ENCODE measurements at regions not wholly inside any gene's neighbourhood (a gene's known extent, or its start where the extent isn't known, plus 50 kb on each side); places are given as distances from the start of the nearest gene placed in this dataset.
"Not testable (repeated sequence)": the region's sequence is repeated elsewhere in the genome, so short reads cannot be mapped to it uniquely, and the experiment has no call there.

DNA sequence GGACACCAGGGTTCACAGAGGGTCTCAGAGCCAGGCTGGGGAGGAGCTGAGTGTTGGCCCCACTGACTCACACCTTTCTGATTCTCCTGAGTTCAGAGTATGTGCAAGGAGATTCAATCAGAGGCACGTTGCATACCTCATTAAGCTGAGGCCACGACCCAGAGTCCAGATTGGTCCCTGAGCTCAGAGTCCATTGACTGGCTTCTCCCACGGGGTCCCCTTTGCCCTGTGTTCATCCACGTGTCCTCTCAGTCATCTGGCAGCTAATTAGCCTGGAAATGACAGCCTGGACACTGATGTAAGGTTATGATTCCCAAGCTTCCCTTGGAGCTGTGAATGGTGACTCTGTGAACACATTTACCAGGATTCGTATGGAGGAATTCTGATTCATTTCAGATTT, 267.2 kb downstream of the SH3BP4 start:
- no peak for DNase-seq (ENCODE audit: low read depth)

DNA sequence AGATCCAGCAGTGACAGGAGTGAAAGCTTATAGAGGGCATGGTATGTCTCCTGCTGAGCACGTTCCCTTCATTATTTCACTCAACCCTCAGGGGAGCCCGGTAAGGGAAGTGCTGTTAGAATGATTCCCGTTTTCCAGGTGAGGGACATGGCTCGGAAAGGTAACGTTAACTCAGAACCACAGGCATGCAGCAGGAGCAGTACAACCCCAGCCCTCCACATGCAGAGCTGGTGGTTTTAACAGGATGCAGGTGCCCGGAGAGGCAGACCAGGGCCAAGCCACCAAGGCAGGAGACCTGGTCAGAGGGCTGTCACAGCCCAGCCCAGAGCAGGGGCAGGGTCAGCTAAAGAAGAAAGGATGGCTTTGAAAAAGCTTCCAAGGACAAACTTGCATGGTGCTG, 268.5 kb downstream of the SH3BP4 start:
- no peak for DNase-seq (ENCODE audit: low read depth)

DNA sequence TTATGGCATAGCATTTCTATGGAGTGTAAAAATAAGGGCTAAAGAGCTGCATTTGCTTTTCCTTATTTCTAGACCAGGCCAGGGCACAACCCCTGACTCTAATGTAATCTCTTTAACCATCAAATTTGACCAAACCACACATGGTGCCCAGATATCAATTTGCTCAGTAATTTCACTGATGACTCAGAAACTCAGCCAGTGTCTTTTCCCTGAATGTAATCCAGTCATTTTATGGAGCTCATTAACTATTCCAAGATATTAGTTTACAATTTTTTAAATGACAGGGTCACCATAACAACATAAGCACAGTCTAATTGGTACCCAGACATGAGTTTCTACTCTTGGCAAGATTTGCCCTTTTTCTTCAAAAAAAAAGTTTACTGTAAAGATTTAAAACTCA, 270.8 kb upstream of the AGAP1 start:
- peak; percentile 44 for DNase-seq (ENCODE audit: low read depth)

DNA sequence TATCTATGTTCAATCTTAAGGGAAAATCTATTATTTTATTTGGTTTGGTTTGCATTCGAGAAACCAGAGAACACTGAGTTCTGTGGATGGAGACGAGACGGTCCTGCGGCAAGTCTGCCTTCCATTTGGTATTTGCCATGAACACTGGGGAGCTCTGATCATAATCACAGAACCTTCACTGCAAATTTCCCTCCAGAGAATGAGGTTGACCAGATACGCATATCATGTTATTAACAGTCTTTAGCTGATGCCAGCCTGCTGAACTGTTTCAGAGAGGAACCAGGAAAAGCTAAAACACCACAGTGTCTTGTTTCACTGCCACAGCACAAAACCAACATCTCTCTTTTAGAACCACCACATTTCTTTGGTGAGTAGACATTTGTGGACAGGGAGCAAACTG, 269.4 kb upstream of the AGAP1 start:
- DNase-seq (ENCODE audit: low read depth), result no peak

DNA sequence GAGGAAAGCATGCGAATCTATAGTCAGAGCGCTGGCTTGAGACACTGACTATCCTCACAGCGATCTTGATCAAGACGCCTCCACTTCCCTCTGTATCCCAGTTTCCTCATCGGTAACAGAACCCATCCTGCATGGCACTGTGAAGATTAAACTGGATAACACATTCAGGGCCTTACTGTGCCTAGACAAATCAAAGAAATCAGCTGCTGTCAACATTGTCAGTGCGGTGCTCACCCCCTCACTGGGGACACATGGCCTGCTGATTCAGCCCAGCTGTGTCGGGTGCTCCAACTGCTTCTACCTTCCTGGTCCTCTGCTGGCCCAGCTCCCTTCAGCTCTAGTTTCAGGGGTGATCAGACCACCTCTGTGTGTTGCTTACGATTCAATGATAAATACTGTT, 268.6 kb upstream of the AGAP1 start:
- DNase-seq (ENCODE audit: low read depth), result no peak

DNA sequence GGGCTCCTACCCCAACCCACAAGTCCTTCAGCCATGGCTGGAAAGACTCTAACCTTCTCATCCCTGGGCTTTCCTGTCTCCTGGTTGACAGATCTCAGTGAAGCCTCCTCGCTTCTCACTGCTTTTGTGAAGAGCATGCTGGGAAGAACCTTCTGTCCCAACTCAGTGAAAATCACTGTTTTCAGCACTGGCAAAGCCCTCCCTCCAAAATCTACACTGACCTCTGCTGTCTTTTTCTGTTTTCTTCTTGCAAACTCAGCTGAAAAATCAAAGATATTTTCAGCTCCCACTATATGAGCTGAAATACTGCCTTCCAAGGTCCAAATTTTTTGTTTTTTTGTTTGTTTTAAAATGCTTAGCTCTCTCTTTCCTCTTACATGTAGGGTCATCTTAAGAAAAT, 266.3 kb upstream of the AGAP1 start:
- no peak for DNase-seq (ENCODE audit: low read depth)

DNA sequence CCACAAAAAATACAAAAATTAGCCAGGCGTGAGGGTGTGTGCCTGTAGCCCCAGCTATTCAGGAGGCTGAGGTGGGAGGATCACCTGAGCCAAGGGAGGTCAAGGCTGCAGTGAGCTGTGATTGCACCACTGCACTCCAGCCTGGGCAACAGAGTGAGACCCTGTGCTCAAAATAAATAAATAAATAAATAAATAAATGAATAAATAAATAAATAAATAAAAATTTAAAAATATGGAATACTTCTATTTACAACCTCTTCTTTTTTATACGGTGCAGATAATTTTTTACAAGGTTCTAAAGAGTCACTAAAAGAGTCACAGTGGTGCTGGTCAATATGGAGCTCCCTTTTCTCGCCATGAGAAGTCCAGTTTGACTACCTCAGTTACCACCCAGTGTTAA, 265.4 kb upstream of the AGAP1 start:
- not testable (repeated sequence) for DNase-seq (ENCODE audit: low read depth)

DNA sequence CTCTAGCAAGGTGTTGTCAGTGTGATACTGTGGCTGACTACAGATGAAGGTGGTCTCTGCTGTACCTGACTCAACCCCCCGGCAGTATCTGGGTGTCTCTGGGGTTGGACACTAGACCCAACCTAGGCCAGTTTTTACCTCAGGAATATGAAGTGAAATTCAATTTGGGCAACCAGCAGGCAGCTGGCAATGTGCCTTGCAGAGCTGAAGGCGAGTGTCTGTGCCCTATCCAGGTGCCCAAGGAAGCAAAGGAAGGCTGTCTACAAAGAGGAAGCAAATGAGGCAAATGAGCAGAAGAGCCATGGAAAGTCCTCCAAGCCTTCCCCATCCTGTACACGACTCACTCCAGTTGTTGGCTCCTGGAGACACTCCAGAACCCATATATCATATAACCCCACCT, 264.6 kb upstream of the AGAP1 start:
- DNase-seq (ENCODE audit: low read depth), result no peak

DNA sequence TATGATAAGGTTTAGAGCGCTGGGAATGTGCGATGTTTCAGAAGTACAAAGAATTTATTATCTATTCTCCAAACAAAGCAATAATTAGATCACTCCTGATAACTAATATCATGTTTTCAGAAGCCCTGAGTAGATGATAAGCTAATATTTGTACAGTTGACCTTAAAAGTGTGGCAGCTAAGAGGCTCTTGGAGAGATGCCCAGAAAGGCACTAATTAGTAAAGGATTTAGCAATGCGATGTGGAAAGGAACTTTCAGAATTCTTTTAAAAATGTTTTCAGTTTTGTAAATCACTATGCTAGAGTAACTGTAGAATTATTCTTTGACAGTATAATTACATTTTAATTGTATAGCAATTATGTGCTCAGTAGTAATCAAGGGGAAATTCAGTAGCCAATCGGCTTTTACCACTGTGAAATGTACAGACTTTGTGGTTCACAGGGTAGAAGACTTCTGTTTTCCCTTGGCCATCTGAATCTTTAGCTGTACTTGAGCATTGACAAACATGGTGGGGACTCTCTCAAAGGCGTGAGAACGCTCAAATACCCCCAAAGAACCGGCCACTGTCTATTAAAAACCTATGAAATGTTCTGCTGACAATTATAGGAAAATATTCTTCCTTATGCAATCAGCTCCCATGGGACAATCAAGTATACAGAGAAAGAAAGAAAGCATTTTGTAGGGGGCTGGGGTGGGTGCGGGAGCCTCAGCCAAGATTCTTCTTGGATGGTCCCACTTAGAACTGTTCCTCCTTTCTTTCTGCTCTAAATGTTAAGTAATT, 262.8 kb upstream of the AGAP1 start:
- peak; percentile 39 for DNase-seq (ENCODE audit: low read depth)

DNA sequence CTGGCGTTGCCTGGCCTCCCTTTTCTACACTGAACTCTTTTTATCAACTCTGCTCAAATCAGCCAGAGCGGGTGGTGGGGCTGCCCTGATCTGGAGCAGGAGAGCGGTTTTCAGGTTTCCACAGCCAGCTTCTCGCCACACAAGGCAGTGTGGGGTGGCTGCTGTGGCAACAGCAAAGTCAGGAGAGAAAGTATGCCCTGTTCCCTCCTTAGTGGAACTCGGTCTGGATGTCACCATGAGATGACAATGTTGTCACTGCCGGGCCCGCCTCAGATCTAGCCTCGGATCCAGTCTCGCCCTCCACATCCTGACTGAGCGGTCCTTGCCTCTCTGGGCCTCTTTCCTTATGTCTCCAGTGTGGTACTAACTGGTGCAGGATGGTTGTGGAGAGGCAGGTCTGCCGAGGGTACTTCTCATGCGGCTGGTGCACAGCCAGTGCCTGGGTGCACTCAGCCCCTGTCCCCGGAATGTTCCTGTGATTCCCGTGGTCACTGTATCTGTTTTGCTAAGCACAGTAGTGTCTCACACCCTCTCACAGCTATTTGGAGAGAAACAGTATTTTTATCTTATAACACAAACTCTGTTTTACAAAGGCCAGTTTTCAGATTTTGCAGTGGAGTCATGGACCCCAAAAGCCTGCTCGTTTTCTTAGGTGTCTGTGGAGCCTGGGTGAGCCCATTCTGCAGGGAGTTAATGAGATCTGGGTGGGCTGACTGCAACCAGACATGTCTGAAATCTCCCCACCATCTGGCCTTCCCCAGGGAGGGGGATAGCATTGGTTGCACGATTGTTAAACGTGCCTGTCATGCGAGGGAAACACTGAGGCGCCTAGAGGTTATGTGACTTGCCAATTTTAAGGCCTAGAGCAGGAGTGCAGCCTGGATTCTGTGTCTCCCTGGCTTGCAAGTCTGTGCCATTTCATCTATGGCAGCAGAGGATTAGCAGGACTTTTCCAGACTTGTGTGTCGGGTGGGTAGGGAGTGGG, 261.1 kb upstream of the AGAP1 start:
- DNase-seq (ENCODE audit: low read depth), result no peak

DNA sequence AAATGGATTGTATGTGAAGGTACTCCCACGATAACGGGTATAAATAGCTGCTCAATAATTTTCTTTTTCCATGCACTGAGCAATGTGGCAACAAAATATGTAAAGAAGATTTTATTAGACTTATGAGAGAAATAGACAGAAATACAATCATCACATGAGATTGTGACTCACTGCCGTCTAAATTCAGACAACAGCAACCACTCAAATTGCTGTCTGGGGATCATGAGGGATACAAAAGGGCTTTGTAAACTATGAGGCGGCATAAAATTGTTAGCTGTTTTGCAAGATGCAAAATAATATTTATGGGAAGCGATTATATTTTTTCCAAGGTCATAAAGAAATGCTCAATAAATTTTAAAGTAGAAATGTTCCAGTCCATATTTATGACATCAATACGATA, 259.1 kb upstream of the AGAP1 start:
- peak; percentile 36 for DNase-seq (ENCODE audit: low read depth)

DNA sequence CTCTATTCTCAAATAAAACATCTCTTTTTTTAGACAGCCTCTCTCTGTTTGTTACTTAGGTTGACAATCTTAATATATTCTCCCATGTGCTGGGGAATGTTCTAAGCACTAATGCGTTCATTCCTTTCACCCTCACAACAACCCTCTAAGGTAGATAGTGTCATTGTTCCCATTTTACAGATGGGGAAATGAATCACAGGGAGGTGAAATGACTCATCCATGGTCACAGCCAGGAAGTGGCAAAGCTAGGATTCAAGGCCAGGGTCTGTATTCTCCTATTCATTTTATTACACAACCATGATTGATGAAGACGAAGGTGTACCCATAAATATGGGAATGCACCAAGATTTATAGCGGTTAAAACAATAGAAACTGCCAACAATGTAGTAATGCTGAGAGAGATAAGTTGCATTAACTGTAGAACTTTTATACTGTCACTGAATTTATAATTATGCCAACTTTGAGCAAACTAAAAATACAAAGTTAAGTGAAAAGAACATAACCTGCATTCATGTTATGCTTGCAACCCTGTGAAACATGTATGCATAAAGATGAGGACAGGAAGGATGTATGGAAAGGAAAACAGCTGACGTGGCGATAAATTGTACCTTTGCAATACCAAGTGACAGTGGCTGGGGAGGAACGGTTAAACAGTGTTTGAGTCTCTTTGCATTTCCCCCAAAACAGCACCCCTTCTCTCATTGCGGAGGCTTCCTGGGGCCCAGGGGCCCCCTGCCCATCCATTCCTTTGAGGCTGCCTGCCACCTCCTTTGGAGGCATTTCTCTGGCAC, 257.7 kb upstream of the AGAP1 start:
- no peak for DNase-seq (ENCODE audit: low read depth)

DNA sequence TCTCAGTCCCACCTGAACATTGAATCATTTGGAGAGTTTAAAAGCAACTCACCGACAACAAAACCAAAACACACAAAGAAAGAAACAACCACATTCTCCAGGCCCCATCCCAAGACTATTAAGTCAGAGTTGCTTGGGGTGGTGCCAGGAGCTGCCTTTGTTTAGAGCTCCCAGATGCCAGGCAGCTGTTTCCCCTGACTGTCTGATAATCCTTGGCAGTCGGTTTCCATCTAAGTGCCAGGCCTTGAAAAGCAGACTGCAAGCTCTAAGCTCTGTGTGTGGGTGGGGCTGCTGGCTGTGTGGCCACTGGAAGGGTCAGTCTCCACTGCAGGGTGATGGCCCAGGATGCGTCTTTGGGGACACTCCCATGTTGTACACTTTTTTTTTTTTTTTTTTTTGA, 255.3 kb upstream of the AGAP1 start:
- peak; percentile 77 for DNase-seq (ENCODE audit: low read depth)

DNA sequence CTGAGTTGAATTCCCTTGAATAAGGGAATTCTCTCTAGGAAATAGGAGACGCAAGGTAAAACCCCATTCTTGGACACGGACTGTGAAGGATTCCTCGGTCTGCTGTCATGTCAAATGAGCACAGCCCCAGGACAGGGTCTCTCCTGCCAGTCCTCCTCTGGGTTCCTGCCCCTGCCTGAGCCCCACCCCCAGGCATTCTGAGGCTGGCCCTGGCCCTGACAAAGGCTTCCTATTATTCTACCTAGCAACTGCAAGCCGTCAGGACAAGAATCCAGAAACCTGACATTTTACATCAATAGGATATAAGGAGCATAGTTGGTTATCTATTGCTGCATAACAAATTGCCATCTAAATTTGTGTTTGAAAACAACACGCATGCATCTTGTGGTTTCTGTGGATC, 253.3 kb upstream of the AGAP1 start:
- no peak for DNase-seq (ENCODE audit: low read depth)

DNA sequence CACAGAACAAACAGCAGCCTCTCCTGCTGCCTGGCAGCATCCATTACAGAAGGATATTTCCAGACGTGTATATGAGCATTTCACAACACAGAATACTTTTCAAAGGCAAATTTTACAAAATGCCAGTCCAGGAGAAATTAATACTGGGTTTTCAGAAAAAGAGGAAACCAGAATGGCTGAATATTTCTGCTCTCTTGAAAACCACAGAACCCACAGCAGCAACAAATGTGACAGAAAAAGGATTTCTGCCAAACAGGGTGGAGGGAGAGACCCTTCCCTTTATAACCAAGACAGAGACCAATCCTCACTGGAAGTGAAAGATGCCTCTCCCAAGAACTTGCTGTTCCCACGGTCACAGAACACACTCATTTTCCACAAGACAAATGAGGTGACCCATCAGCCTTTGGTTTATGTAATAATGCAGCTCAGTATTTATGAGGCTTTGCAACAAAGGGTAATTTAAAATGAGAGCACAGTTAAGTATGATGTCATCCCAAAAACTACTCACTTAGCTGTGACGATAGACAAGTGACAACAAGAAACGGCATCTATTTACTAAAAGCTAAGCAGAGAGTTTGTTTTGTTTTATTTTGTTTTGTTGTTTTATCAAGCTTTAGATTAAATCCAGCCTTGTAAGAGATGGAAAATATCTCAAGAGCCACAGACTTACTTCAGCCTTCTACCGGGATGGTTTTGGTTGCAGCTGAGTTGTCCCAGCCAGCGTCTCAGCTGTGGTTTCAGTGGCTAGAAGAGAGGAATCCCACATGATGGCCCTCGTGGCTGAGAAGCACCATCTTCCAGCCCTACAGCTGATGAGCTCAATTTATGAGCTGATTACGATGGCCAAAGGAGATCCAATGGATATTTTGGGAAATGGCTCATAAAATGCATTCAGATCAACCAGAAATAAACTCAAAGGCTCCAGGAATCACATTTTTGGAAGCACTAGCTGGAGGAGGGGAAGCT, 249.3 kb upstream of the AGAP1 start:
- peak; percentile 69 for DNase-seq (ENCODE audit: low read depth)

DNA sequence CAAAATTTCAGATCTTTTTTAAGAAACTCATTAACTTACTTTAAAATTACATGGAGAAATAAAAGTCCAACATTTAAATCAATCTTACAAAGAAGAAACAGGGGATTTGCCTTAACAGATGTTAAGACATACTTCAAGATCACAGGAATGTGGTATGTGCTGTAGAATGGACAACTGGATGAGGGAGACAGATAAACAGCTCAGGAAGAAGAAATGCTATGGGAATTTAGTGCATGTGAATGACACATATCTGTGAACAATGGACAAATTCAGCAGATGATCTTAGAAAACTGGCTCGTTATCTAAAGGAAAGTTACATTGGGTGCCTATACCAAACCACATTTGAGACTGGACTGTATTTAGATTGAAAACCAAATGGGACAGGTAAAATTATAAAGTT, 246.8 kb upstream of the AGAP1 start:
- DNase-seq (ENCODE audit: low read depth), result no peak

DNA sequence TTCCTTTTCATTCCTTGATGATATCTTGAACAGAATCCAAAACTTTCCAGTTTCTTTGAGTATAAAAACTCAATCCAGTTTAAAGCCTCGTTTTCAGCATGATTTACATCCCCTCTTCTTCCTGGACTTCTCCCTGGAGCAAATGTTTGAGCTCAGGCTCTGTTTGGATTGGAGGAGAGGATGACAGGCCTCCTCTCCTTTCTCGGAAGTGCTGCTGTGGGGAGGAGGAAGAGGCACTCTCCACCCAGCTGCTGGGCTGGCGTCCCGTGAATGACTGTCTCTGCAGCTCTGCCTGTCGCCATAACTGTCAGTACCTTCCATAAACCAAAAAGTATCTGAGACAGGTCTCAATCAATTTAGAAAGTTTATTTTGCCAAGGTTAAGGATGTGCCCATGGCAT, 238.2 kb upstream of the AGAP1 start:
- DNase-seq (ENCODE audit: low read depth), result no peak

DNA sequence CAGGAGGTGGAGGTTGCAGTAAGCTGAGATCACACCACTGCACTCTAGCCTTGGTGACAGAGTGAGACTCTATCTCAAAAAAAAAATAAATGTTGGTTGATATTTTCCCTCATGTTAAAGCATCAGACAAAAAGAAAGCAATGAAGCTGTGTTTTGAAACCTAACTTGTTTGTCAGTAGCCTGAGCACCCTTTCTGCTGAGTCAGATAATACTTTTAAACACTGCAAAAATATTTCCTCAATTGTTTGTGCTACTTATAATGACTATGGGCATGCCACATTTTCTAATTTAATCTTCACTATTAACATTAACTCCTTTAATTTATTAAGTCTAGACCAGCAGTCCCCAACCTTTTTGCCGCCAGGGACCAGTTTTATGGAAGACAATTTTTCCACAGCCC, 236.3 kb upstream of the AGAP1 start:
- no peak for DNase-seq (ENCODE audit: low read depth)

DNA sequence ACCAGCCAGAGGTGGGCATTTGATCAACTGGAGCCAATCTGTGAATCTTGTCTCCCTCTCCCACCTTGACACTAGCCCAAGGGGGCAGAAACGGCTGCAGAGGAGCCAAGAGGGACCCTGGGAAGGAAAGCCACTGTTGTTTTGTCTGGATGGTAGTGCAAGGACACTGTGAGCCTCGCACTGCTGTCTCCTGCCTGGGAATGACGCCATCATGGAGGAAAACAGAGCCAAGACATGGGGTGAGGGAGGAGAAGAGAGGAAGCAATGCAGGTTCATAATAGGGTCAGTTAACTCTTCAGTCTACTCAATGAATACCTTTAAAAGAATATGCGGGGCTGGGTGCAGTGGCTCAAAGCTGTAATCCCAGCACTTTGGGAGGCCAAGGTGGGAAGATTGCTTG, 231.1 kb upstream of the AGAP1 start:
- DNase-seq (ENCODE audit: low read depth), result no peak

DNA sequence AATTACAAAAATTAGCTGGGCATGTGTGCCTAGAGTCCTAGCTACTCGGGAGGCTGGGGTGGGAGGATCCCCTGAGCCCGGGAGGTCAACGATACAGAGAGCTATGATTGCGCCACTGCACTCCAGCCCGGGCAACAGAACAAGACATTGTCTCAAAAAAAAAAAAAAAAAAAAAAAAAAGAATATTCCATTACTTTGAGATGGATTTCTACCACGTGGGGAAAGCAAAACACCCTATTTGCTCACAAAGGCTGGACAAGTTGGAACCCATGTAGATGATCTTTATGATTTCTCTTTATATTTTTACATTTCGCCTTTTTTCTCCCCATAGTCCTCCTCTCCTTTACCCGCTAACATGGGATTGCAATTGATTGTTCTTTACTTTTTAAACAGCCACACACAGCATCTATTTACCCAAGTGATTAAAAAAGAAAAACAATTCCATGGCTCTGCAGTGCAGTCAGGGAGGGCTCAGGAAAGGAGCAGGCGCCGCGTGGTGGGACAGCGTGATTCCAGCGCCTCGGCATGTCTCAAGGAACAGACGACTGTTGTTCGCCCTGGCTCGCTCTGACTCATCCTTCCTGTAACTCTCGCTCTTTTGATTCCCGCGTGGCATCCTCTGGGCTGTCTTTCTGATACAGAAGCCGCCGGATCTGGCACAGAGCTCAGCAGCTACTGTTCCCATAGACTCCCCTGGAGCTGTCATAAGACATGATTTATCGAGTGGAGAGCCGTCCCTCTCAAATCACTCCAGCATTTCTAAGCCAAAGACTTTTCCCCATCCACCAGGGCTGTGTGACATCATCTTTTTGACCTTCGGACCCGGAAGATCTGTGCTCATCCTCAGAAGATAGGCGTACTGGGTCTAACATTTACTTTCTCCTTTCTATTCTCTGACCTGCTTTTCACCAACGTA, 230.4 kb upstream of the AGAP1 start:
- peak; percentile 65 for DNase-seq (ENCODE audit: low read depth)

Measured in GM04503 (cell line).